ENCODE measurements at regions not wholly inside any gene's neighbourhood (a gene's known extent, or its start where the extent isn't known, plus 50 kb on each side); places are given as distances from the start of the nearest gene placed in this dataset.

GRCh38 chr15:29529043-29529442 is 259.4 kb upstream of the NSMCE3 start:
- no peak overlapping the region for H3K27ac ChIP-seq
- H3K4me1 ChIP-seq, result 0 out of 3 replicates have a peak, but pooled peaks cover under 1% of the 10 kb centered on the region
- CTCF ChIA-PET, result interaction anchor here (0.6 to 1.0 kb wide), 3 partner anchors 12 to 344 kb away, joined by 3 read pairs; no protein-coding TSS in a partner anchor
- TF ChIP-seq E2F6 (IDR thresholded peaks at IDR 0.05; ENCODE audit: borderline replicate concordance, low read depth) (no peak), ZNF302 (CRISPR knock-in tag; IDR thresholded peaks at IDR 0.05) (no peak), HDAC2 (IDR thresholded peaks at IDR 0.05) (no peak), MAX (IDR thresholded peaks at IDR 0.05) (no peak), EP300 (IDR thresholded peaks at IDR 0.05) (no peak), TFCP2L1 (CRISPR knock-in tag; IDR thresholded peaks at IDR 0.05) (no peak), MAFK (IDR thresholded peaks at IDR 0.05; ENCODE audit: partially characterized antibody) (no peak), HOXA7 (CRISPR knock-in tag; IDR thresholded peaks at IDR 0.05) (no peak), NPAS2 (CRISPR knock-in tag; IDR thresholded peaks at IDR 0.05; ENCODE audit: borderline replicate concordance) (no peak), FOSL2 (IDR thresholded peaks at IDR 0.05) (no peak), FOSL2 (CRISPR knock-in tag; IDR thresholded peaks at IDR 0.05) (no peak), BHLHE40 (IDR thresholded peaks at IDR 0.05; ENCODE audit: low read depth, low read length) (no peak), RNF2 (IDR thresholded peaks at IDR 0.05; ENCODE audit: borderline replicate concordance, low read depth) (no peak), MYC (IDR thresholded peaks at IDR 0.05; ENCODE audit: borderline replicate concordance, low read length) (no peak), RCOR1 (IDR thresholded peaks at IDR 0.05; ENCODE audit: low read depth, low read length) (no peak)
- TF ChIP-seq, protein P1, sequence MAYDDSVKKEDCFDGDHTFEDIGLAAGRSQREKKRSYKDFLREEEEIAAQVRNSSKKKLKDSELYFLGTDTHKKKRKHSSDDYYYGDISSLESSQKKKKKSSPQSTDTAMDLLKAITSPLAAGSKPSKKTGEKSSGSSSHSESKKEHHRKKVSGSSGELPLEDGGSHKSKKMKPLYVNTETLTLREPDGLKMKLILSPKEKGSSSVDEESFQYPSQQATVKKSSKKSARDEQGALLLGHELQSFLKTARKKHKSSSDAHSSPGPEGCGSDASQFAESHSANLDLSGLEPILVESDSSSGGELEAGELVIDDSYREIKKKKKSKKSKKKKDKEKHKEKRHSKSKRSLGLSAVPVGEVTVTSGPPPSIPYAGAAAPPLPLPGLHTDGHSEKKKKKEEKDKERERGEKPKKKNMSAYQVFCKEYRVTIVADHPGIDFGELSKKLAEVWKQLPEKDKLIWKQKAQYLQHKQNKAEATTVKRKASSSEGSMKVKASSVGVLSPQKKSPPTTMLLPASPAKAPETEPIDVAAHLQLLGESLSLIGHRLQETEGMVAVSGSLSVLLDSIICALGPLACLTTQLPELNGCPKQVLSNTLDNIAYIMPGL (CRISPR knock-in tag; IDR thresholded peaks at IDR 0.05; ENCODE audit: borderline replicate concordance), result no peak
- TF ChIP-seq, protein P2, sequence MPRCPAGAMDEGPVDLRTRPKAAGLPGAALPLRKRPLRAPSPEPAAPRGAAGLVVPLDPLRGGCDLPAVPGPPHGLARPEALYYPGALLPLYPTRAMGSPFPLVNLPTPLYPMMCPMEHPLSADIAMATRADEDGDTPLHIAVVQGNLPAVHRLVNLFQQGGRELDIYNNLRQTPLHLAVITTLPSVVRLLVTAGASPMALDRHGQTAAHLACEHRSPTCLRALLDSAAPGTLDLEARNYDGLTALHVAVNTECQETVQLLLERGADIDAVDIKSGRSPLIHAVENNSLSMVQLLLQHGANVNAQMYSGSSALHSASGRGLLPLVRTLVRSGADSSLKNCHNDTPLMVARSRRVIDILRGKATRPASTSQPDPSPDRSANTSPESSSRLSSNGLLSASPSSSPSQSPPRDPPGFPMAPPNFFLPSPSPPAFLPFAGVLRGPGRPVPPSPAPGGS (IDR thresholded peaks at IDR 0.05), result no peak
- TF ChIP-seq, protein P3, sequence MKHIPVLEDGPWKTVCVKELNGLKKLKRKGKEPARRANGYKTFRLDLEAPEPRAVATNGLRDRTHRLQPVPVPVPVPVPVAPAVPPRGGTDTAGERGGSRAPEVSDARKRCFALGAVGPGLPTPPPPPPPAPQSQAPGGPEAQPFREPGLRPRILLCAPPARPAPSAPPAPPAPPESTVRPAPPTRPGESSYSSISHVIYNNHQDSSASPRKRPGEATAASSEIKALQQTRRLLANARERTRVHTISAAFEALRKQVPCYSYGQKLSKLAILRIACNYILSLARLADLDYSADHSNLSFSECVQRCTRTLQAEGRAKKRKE (CRISPR knock-in tag; IDR thresholded peaks at IDR 0.05; ENCODE audit: low read depth), result no peak
- TF ChIP-seq, protein P4, sequence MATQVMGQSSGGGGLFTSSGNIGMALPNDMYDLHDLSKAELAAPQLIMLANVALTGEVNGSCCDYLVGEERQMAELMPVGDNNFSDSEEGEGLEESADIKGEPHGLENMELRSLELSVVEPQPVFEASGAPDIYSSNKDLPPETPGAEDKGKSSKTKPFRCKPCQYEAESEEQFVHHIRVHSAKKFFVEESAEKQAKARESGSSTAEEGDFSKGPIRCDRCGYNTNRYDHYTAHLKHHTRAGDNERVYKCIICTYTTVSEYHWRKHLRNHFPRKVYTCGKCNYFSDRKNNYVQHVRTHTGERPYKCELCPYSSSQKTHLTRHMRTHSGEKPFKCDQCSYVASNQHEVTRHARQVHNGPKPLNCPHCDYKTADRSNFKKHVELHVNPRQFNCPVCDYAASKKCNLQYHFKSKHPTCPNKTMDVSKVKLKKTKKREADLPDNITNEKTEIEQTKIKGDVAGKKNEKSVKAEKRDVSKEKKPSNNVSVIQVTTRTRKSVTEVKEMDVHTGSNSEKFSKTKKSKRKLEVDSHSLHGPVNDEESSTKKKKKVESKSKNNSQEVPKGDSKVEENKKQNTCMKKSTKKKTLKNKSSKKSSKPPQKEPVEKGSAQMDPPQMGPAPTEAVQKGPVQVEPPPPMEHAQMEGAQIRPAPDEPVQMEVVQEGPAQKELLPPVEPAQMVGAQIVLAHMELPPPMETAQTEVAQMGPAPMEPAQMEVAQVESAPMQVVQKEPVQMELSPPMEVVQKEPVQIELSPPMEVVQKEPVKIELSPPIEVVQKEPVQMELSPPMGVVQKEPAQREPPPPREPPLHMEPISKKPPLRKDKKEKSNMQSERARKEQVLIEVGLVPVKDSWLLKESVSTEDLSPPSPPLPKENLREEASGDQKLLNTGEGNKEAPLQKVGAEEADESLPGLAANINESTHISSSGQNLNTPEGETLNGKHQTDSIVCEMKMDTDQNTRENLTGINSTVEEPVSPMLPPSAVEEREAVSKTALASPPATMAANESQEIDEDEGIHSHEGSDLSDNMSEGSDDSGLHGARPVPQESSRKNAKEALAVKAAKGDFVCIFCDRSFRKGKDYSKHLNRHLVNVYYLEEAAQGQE (IDR thresholded peaks at IDR 0.05), result no peak
- TF ChIP-seq, protein P5, sequence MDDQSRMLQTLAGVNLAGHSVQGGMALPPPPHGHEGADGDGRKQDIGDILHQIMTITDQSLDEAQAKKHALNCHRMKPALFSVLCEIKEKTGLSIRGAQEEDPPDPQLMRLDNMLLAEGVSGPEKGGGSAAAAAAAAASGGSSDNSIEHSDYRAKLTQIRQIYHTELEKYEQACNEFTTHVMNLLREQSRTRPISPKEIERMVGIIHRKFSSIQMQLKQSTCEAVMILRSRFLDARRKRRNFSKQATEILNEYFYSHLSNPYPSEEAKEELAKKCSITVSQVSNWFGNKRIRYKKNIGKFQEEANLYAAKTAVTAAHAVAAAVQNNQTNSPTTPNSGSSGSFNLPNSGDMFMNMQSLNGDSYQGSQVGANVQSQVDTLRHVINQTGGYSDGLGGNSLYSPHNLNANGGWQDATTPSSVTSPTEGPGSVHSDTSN (IDR thresholded peaks at IDR 0.05), result no peak
- H3K4me3 ChIP-seq, result no peak overlapping the region
- H3K4me2 ChIP-seq, result no peak overlapping the region
- POLR2A ChIA-PET, result no interaction called here
- ATAC-seq (no peak), DNase-seq (ENCODE audit: low read depth in 1 of 2, low spot score in 1 of 2) (no peak), FAIRE-seq (no peak)
- no peaks in the 10 kb centered on the region for H3K9me3 ChIP-seq
- 66% methylated on average over 3 of the region's 3 CpGs for WGBS (ENCODE audit: missing lambda C conversion rate)
